Tibial nerve (tissue), 4 donors: ENCODE measurements at regions not wholly inside any gene's neighbourhood (a gene's known extent, or its start where the extent isn't known, plus 50 kb on each side); places are given as distances from the start of the nearest gene placed in this dataset.

Experiments used
- DNase-seq, 2 donors: peaks; one replicate each; pipeline ENCODE4 v3.0.0-alpha.2; 2019; ENCODE audit warnings: low spot score in 2 of 2
- H3K27ac ChIP-seq, 4 donors: fragments of 200-600 bp; sonication (generic) in 3 of 4; one replicate each; pipeline ENCODE4 v1.5.1; 2017 to 2019; ENCODE audit warnings: mild to moderate bottlenecking in 1 of 4
- H3K27me3 ChIP-seq, 2 donors: fragments of 200-600 bp; sonication (generic) in 1 of 2; one replicate each; pipeline versions ENCODE4 v1.5.1 to v1.6.0; 2017 to 2019
- H3K36me3 ChIP-seq, 3 donors: fragments of 200-600 bp; sonication (generic); one replicate each; pipeline ENCODE4 v1.5.1; 2018 to 2019
- H3K4me1 ChIP-seq, 4 donors: fragments of 200-600 bp; sonication (generic) in 3 of 4; one replicate each; pipeline ENCODE4 v1.5.1; 2017 to 2019
- H3K4me3 ChIP-seq, 4 donors: fragments of 200-600 bp; sonication (generic) in 3 of 4; one replicate each; pipeline ENCODE4 v1.5.1; 2017 to 2019; ENCODE audit warnings: mild to moderate bottlenecking in 1 of 4, moderate library complexity in 1 of 4
- H3K9me3 ChIP-seq, 4 donors: fragments of 200-600 bp; sonication (generic) in 3 of 4; one replicate each; pipeline ENCODE4 v1.5.1; 2017 to 2019
- EP300 ChIP-seq, 2 donors: sonication (generic); formaldehyde crosslinking; IDR thresholded peaks; one replicate each; pipeline ENCODE4 v1.6.1; 2017; ENCODE audit warnings: antibody characterized with exemption in 2 of 2, mild to moderate bottlenecking in 1 of 2
- POLR2A ChIP-seq, 2 donors: fragments of 450-650 bp; IDR thresholded peaks; one replicate each; pipeline ENCODE4 v1.6.1; 2017; ENCODE audit warnings: antibody characterized with exemption in 2 of 2, mild to moderate bottlenecking in 2 of 2, moderate library complexity in 2 of 2
- WGBS, 2 donors: methylation state at CpG; one replicate each; pipeline ENCODE4 v1.1.5; 2018; 5-methylcytosine and 5-hydroxymethylcytosine counted together
- TF ChIP-seq, protein P1 (sequence below), 5 experiments: fragments of 200-600 bp in 3 of 5; fragments of 450-650 bp in 2 of 5; sonication (generic) in 3 of 5; IDR thresholded peaks; one replicate each; pipeline ENCODE4 v1.5.1; 2016 to 2019; ENCODE audit warnings: antibody characterized with exemption in 5 of 5, mild to moderate bottlenecking in 3 of 5, moderate library complexity in 2 of 5

GRCh38 chr6:26284537-26285142 is 80.4 kb upstream of the BTN3A2 start:
- H3K4me1 ChIP-seq: peaks cover 0 to 15% (median 4%) of the 10 kb centered on the region in 4 donors
- H3K9me3 ChIP-seq: no peaks in the 10 kb centered on the region
- DNase-seq: peak in 1 of 2 donors; percentile 47
- no peaks in the 10 kb centered on the region for H3K27me3 ChIP-seq
- 0% methylated on average over 23 of the region's 23 CpGs for WGBS, 2 donors
- H3K4me3 ChIP-seq: peak overlapping the region; percentile 52 to 82 (median 67)
- peaks cover 0 to 11% (median 0%) of the 10 kb centered on the region in 3 donors for H3K36me3 ChIP-seq
- peak overlapping the region; percentile 76 to 99 (median 94) for H3K27ac ChIP-seq
- no peak for TF ChIP-seq POLR2A (IDR thresholded peaks at IDR 0.05)
- TF ChIP-seq EP300 (IDR thresholded peaks at IDR 0.05): no peak
- TF ChIP-seq, protein P1, sequence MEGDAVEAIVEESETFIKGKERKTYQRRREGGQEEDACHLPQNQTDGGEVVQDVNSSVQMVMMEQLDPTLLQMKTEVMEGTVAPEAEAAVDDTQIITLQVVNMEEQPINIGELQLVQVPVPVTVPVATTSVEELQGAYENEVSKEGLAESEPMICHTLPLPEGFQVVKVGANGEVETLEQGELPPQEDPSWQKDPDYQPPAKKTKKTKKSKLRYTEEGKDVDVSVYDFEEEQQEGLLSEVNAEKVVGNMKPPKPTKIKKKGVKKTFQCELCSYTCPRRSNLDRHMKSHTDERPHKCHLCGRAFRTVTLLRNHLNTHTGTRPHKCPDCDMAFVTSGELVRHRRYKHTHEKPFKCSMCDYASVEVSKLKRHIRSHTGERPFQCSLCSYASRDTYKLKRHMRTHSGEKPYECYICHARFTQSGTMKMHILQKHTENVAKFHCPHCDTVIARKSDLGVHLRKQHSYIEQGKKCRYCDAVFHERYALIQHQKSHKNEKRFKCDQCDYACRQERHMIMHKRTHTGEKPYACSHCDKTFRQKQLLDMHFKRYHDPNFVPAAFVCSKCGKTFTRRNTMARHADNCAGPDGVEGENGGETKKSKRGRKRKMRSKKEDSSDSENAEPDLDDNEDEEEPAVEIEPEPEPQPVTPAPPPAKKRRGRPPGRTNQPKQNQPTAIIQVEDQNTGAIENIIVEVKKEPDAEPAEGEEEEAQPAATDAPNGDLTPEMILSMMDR (IDR thresholded peaks at IDR 0.05): no peak

DNA sequence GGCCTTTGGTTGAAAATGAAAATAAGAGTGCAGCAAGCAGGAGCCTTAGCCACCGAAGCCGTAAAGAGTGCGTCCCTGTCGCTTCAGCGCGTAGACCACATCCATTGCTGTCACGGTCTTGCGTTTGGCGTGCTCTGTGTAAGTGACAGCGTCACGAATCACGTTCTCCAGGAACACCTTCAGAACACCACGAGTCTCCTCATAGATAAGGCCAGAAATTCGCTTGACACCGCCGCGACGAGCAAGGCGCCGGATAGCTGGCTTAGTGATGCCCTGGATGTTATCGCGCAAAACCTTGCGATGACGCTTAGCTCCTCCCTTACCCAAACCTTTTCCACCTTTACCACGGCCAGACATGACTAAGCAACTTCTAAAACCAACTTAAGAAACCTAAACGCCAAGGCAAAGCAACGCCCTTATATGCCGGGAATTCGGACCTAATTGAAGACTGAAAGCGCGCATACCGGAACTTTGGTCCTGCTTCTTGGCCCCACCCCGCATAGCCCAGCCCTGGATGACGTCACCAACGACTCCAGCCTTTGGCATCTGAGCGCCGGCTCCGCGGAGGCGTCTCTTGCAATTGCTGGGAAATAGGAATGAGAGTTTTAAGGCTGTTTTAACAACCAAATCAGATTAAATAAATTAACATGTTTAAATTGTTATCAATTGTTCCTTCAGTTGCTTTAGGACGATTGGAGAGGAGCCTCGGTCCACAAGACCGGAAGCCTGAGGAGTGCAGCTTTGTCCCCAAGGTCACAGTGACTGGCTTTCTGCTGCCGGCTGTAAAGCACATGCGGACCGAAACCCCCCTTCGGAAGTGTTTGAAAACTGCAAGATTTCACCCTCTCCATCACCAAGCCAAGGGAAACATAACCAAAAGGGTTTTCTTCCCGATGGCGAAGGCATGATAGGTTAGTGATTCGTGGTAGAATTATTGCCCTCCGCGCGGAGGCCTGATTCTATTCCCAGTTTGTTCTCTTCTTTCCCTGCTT is 79.6 kb upstream of the BTN3A2 start:
- Histone ChIP-seq H3K4me1 (peaks cover 0 to 15% (median 4%) of the 10 kb centered on the region in 4 donors), H3K9me3 (no peaks in the 10 kb centered on the region), H3K27me3 (no peaks in the 10 kb centered on the region), H3K4me3 (peak overlapping the region; percentile 52 to 82 (median 67)), H3K36me3 (peaks cover 0 to 9% (median 0%) of the 10 kb centered on the region in 3 donors), H3K27ac (peak overlapping the region; percentile 76 to 99 (median 94))
- DNase-seq: peak; percentile 96 to 100
- TF ChIP-seq, protein P1 (IDR thresholded peaks at IDR 0.05): no peak
- TF ChIP-seq POLR2A (IDR thresholded peaks at IDR 0.05) (peak in 1 of 2 donors; percentile 81), EP300 (IDR thresholded peaks at IDR 0.05) (peak; percentile 94 to 100)
- WGBS, 2 donors: 0% methylated on average over 52 to 53 of the region's 53 CpGs

DNA sequence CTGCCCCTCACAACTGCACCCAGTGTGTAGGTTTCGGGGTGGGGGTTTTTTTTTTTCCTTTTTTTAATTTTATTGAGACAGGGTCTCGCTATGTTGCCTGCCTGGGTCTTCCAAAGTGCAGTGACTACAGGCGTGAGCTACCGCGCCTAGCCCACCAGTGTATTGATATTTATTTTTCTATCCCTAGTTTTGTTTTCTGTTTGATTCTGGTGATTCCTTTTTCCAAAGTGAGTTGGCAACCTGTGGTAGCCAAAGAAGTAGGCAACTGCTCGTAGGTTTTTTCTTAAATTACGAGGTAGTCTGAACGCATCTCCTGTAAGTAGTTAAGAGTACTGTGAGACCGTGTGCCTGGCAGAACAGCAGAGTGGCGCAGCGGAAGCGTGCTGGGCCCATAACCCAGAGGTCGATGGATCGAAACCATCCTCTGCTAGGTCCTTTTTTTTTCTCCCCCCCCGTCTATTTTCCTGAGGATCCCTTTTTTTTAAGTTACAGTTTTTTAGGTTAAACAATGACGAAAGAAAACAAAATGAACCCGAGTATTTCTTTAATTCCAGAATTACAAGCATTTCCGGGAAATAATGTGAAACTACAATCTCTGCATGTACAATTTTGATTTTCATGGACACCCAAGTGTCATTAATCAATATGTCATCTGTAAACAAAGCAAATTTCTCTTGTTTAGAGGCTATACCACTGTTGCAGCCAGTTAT is 78.7 kb upstream of the BTN3A2 start:
- TF ChIP-seq EP300 (IDR thresholded peaks at IDR 0.05) (peak; percentile 49 to 58), POLR2A (IDR thresholded peaks at IDR 0.05) (no peak)
- TF ChIP-seq, protein P1 (IDR thresholded peaks at IDR 0.05): no peak
- WGBS, 2 donors: 4 to 5% methylated on average over 18 of the region's 18 CpGs
- Histone ChIP-seq H3K36me3 (peaks cover 0 to under 1% (median 0%) of the 10 kb centered on the region in 3 donors), H3K4me3 (peak overlapping the region; percentile 52 to 82 (median 67)), H3K4me1 (peaks cover 0 to 15% (median 4%) of the 10 kb centered on the region in 4 donors), H3K27me3 (no peaks in the 10 kb centered on the region), H3K27ac (peak overlapping the region; percentile 76 to 99 (median 94)), H3K9me3 (no peaks in the 10 kb centered on the region)
- peak; percentile 59 to 81 for DNase-seq

GRCh38 chr6:26288155-26288554 is 76.8 kb upstream of the BTN3A2 start:
- Histone ChIP-seq H3K4me1 (peaks cover 0 to 10% (median 4%) of the 10 kb centered on the region in 4 donors), H3K27me3 (no peaks in the 10 kb centered on the region), H3K27ac (no peak overlapping the region), H3K36me3 (no peaks in the 10 kb centered on the region), H3K9me3 (no peaks in the 10 kb centered on the region), H3K4me3 (no peak overlapping the region)
- no peak for TF ChIP-seq POLR2A (IDR thresholded peaks at IDR 0.05)
- no peak for TF ChIP-seq EP300 (IDR thresholded peaks at IDR 0.05)
- TF ChIP-seq, protein P1 (IDR thresholded peaks at IDR 0.05): no peak
- DNase-seq: no peak
- WGBS, 2 donors: 84 to 89% methylated on average over 6 of the region's 6 CpGs
